SK-N-SH (cell line): ENCODE measurements at regions not wholly inside any gene's neighbourhood (a gene's known extent, or its start where the extent isn't known, plus 50 kb on each side); places are given as distances from the start of the nearest gene placed in this dataset.

Experiments
- CTCF ChIA-PET: fragments of 300-600, 350-600 bp; formaldehyde crosslinking; extraction: SDS; loops from one replicate; lab custom pipeline; 2021; lab: Yijun Ruan, JAX
- POLR2A ChIA-PET: fragments of 350-600 bp; sonication (Branson Sonifier 250); formaldehyde crosslinking; extraction: SDS; loops from one replicate; lab custom pipeline; 2020; ENCODE audit warnings: antibody characterized with exemption, inconsistent platforms; lab: Yijun Ruan, JAX
- DNase-seq: peaks from one replicate; pipeline ENCODE4 v3.0.0; 2012
- H2AFZ ChIP-seq: fragments of 200-600 bp; sonication (generic); 2 replicates; pipeline ENCODE4 v1.8.1; 2016; ENCODE audit warnings: antibody characterized with exemption, mild to moderate bottlenecking, low read depth
- H3F3A ChIP-seq: fragments of 200-600 bp; sonication (generic); replicated peaks from 2 replicates; pipeline ENCODE3; 2016; ENCODE audit warnings: antibody characterized with exemption, mild to moderate bottlenecking; ENCODE audit not compliant: insufficient read depth
- H3K27ac ChIP-seq, 2 experiments: fragments of 200-500 bp in 1 of 2; fragments of 200-600 bp in 1 of 2; sonication (Bioruptor generic) in 1 of 2; sonication (generic), shearing (Covaris generic) in 1 of 2; 2 replicates each; pipeline versions ENCODE4 v1.5.1 to v1.6.1; 2014 to 2016; ENCODE audit warnings: low read depth in 2 of 2, inconsistent platforms in 1 of 2, low read length in 1 of 2, mild to moderate bottlenecking in 1 of 2, mixed read lengths in 1 of 2
- H3K27me3 ChIP-seq: fragments of 200-600 bp; sonication (generic), shearing (Covaris generic); 2 replicates; pipeline ENCODE4 v1.6.1; 2016; ENCODE audit warnings: mixed run types; ENCODE audit not compliant: insufficient read depth
- H3K36me3 ChIP-seq, 2 experiments: fragments of 200-500 bp in 1 of 2; fragments of 200-600 bp in 1 of 2; sonication (Bioruptor generic) in 1 of 2; sonication (generic) in 1 of 2; replicated peaks in 1 of 2; 2 replicates each; pipeline versions ENCODE3 to v1.5.1; 2014 to 2016; ENCODE audit warnings: low read length in 1 of 2, mild to moderate bottlenecking in 1 of 2; ENCODE audit not compliant: insufficient read depth in 2 of 2, control insufficient read depth in 1 of 2
- H3K4me1 ChIP-seq, 2 experiments: fragments of 200-500 bp in 1 of 2; fragments of 200-600 bp in 1 of 2; sonication (Bioruptor generic) in 1 of 2; sonication (generic), shearing (Covaris generic) in 1 of 2; 2 replicates each; pipeline versions ENCODE4 v1.5.1 to v1.6.1; 2014 to 2016; ENCODE audit warnings: low read depth in 1 of 2, low read length in 1 of 2, mixed run types in 1 of 2; ENCODE audit not compliant: insufficient read depth in 2 of 2, control insufficient read depth in 1 of 2
- H3K4me2 ChIP-seq: fragments of 200-600 bp; sonication (generic), shearing (Covaris generic); 2 replicates; pipeline ENCODE4 v1.6.1; 2017; ENCODE audit warnings: mixed run types
- H3K4me3 ChIP-seq, 2 experiments: fragments of 200-500 bp in 1 of 2; fragments of 200-600 bp in 1 of 2; sonication (Bioruptor generic) in 1 of 2; sonication (generic), shearing (Covaris generic) in 1 of 2; 2 replicates each; pipeline versions ENCODE4 v1.5.1 to v1.8.1; 2014 to 2016; ENCODE audit warnings: low read depth in 2 of 2, inconsistent platforms in 1 of 2, low read length in 1 of 2, mild to moderate bottlenecking in 1 of 2, mixed read lengths in 1 of 2, moderate library complexity in 1 of 2
- H3K79me2 ChIP-seq: fragments of 200-600 bp; sonication (generic); 2 replicates; pipeline ENCODE4 v1.8.1; 2017; ENCODE audit warnings: mild to moderate bottlenecking; ENCODE audit not compliant: insufficient read depth
- H3K9ac ChIP-seq: fragments of 200-600 bp; sonication (generic); 2 replicates; pipeline ENCODE4 v1.6.1; 2017; ENCODE audit warnings: mixed run types
- H3K9me2 ChIP-seq: fragments of 200-600 bp; sonication (generic); 2 replicates; pipeline ENCODE4 v1.6.1; 2017; ENCODE audit warnings: mixed run types
- H3K9me3 ChIP-seq: fragments of 200-600 bp; sonication (generic); 2 replicates; pipeline ENCODE4 v1.6.1; 2017; ENCODE audit warnings: mixed run types, mild to moderate bottlenecking, moderate library complexity
- H4K20me1 ChIP-seq: fragments of 200-600 bp; sonication (generic); 2 replicates; pipeline ENCODE4 v1.6.1; 2017; ENCODE audit warnings: mild to moderate bottlenecking, mixed run types; ENCODE audit not compliant: insufficient read depth
- ELF1 ChIP-seq: IDR thresholded peaks from 2 replicates; pipeline ENCODE4 v1.4.0; 2012
- EP300 ChIP-seq, 2 experiments: IDR thresholded peaks; 2 replicates each; pipeline versions ENCODE4 v1.4.0 to v1.6.1; 2012; ENCODE audit warnings: borderline replicate concordance in 1 of 2, low read depth in 1 of 2, low read length in 1 of 2
- GABPA ChIP-seq: IDR thresholded peaks from 2 replicates; pipeline ENCODE4 v1.4.0; 2012; ENCODE audit warnings: low read depth, mild to moderate bottlenecking
- GATA2 ChIP-seq: sonication (generic); formaldehyde crosslinking; IDR thresholded peaks from 2 replicates; pipeline ENCODE4 v1.5.0; 2020; ENCODE audit warnings: mild to moderate bottlenecking, missing genetic modification reagents
- JUND ChIP-seq: IDR thresholded peaks from 2 replicates; pipeline ENCODE4 v1.4.0; 2012
- MXI1 ChIP-seq: IDR thresholded peaks from 2 replicates; pipeline ENCODE4 v1.6.1; 2012; ENCODE audit warnings: mild to moderate bottlenecking, low read depth, low read length, improper control_type of control experiment
- NRF1 ChIP-seq: IDR thresholded peaks from 2 replicates; pipeline ENCODE4 v1.6.1; 2012; ENCODE audit warnings: low read depth, mild to moderate bottlenecking, low read length
- POLR2AphosphoS5 ChIP-seq: IDR thresholded peaks from 2 replicates; pipeline ENCODE4 v1.6.1; 2012; ENCODE audit warnings: low read depth, low read length
- RAD21 ChIP-seq: IDR thresholded peaks from 2 replicates; pipeline ENCODE4 v1.6.1; 2012; ENCODE audit warnings: mild to moderate bottlenecking, low read length
- RCOR1 ChIP-seq: fragments of 150-350 bp; IDR thresholded peaks from 2 replicates; pipeline ENCODE4 v1.6.1; 2017; ENCODE audit warnings: antibody characterized with exemption, low read length
- SMC3 ChIP-seq: IDR thresholded peaks from 2 replicates; pipeline ENCODE4 v1.6.1; 2012; ENCODE audit warnings: low read depth, low read length, improper control_type of control experiment
- TAF1 ChIP-seq: IDR thresholded peaks from 2 replicates; pipeline ENCODE4 v1.6.1; 2012; ENCODE audit warnings: low read depth, mild to moderate bottlenecking, low read length, moderate library complexity, borderline replicate concordance
- TEAD4 ChIP-seq: IDR thresholded peaks from 2 replicates; pipeline ENCODE4 v1.4.0; 2012; ENCODE audit warnings: mild to moderate bottlenecking, borderline replicate concordance; ENCODE audit not compliant: insufficient read depth
- WGBS: methylation state at CpG from one replicate; pipeline ENCODE4 v1.1.6; 2017; ENCODE audit warnings: low lambda C conversion rate; 5-methylcytosine and 5-hydroxymethylcytosine counted together
- TF ChIP-seq, protein P1 (sequence below): IDR thresholded peaks from 2 replicates; pipeline ENCODE4 v1.4.0; 2012; ENCODE audit warnings: low read depth, borderline replicate concordance
- TF ChIP-seq, protein P2 (sequence below): fragments of 150-350 bp; IDR thresholded peaks from 2 replicates; pipeline ENCODE4 v1.6.1; 2016; ENCODE audit warnings: mild to moderate bottlenecking, low read depth, low read length
- TF ChIP-seq, protein P3 (sequence below): IDR thresholded peaks from 2 replicates; pipeline ENCODE4 v1.4.0; 2012; ENCODE audit warnings: low read depth
- TF ChIP-seq, protein P4 (sequence below): fragments of 200-600 bp; sonication (generic); IDR thresholded peaks from 2 replicates; pipeline ENCODE4 v1.6.1; 2017; ENCODE audit warnings: antibody characterized with exemption, mild to moderate bottlenecking, moderate library complexity
- TF ChIP-seq, protein P5 (sequence below): IDR thresholded peaks from 2 replicates; pipeline ENCODE4; 2012

DNA sequence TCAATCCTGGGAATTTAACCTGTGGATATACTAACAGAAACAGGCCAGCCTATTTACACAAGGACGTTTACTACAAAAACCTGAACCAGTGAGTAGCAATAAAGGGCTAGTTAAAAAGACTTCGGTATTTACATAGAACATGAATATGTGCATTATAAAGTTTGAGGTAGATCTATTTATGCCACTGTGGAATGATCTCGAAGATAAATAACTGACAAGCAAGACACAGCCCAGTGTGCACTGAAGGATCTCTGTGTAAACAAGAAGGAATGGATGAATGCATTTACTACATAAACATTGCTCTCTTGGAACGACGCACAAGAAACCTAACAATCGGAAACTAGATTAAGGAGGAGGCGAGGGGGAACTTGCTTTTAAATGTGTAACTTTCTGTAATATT lies 132.0 kb upstream of the NSMCE3 start:
- Histone ChIP-seq H3K4me3 (no peak overlapping the region), H3K27ac (no peak overlapping the region), H3K27me3 (no peaks in the 10 kb centered on the region), H4K20me1 (no peaks in the 10 kb centered on the region), H2AFZ (no peak overlapping the region), H3K9ac (no peak overlapping the region), H3F3A (no peaks in the 10 kb centered on the region), H3K9me3 (no peaks in the 10 kb centered on the region), H3K79me2 (no peaks in the 10 kb centered on the region), H3K36me3 (no peaks in the 10 kb centered on the region), H3K9me2 (no peaks in the 10 kb centered on the region), H3K4me1 (no peaks in the 10 kb centered on the region), H3K4me2 (no peak overlapping the region)
- CTCF ChIA-PET, result interaction anchor here (0.7 kb wide), 1 partner anchor 11 kb away, joined by 3 read pairs; no protein-coding TSS in a partner anchor
- 38% methylated on average over 7 of the region's 7 CpGs for WGBS
- POLR2A ChIA-PET, result no interaction called here
- DNase-seq, result no peak
- TF ChIP-seq SMC3 (no peak), JUND (no peak), POLR2AphosphoS5 (no peak), TEAD4 (no peak), GABPA (no peak), MXI1 (no peak), EP300 (IDR thresholded peaks at IDR 0.05; ENCODE audit: borderline replicate concordance in 1 of 2, low read depth in 1 of 2, low read length in 1 of 2) (no peak), GATA2 (CRISPR knock-in tag) (no peak)
- TF ChIP-seq, protein P1, sequence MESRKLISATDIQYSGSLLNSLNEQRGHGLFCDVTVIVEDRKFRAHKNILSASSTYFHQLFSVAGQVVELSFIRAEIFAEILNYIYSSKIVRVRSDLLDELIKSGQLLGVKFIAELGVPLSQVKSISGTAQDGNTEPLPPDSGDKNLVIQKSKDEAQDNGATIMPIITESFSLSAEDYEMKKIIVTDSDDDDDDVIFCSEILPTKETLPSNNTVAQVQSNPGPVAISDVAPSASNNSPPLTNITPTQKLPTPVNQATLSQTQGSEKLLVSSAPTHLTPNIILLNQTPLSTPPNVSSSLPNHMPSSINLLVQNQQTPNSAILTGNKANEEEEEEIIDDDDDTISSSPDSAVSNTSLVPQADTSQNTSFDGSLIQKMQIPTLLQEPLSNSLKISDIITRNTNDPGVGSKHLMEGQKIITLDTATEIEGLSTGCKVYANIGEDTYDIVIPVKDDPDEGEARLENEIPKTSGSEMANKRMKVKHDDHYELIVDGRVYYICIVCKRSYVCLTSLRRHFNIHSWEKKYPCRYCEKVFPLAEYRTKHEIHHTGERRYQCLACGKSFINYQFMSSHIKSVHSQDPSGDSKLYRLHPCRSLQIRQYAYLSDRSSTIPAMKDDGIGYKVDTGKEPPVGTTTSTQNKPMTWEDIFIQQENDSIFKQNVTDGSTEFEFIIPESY, result no peak
- TF ChIP-seq, protein P2, sequence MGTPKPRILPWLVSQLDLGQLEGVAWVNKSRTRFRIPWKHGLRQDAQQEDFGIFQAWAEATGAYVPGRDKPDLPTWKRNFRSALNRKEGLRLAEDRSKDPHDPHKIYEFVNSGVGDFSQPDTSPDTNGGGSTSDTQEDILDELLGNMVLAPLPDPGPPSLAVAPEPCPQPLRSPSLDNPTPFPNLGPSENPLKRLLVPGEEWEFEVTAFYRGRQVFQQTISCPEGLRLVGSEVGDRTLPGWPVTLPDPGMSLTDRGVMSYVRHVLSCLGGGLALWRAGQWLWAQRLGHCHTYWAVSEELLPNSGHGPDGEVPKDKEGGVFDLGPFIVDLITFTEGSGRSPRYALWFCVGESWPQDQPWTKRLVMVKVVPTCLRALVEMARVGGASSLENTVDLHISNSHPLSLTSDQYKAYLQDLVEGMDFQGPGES, result no peak
- TF ChIP-seq, protein P3, sequence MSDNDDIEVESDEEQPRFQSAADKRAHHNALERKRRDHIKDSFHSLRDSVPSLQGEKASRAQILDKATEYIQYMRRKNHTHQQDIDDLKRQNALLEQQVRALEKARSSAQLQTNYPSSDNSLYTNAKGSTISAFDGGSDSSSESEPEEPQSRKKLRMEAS, result no peak

DNA sequence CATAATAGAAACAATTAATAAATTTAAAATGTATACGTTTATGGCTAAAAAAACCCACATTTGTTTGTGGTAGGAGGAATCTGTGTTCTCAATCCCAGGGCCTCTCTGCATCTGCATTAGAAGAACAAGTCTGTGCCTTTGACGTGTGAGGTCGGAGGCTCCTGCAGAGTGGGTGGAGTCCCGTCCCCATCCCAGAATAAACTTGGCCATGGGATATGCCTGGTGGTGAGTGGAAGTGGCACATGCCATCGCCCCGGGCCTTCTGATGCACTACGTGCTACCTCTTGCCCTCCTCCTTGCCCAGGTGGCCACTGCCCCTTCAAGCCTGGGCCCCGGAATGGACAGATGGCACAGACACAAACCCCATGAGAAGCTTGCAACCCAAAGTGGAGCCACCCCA lies 131.1 kb upstream of the NSMCE3 start:
- no peak overlapping the region for H3K9ac ChIP-seq
- POLR2A ChIA-PET, result no interaction called here
- H3K27ac ChIP-seq, result no peak overlapping the region
- 62% methylated on average over 6 of the region's 8 CpGs for WGBS
- CTCF ChIA-PET, result interaction anchor here (0.7 kb wide), 1 partner anchor 12 kb away, joined by 3 read pairs; no protein-coding TSS in a partner anchor
- H3K9me3 ChIP-seq, result no peaks in the 10 kb centered on the region
- H3K4me2 ChIP-seq, result no peak overlapping the region
- no peaks in the 10 kb centered on the region for H3K36me3 ChIP-seq
- no peaks in the 10 kb centered on the region for H3K27me3 ChIP-seq
- no peak overlapping the region for H3K4me3 ChIP-seq
- no peaks in the 10 kb centered on the region for H3K4me1 ChIP-seq
- H3K79me2 ChIP-seq, result no peaks in the 10 kb centered on the region
- DNase-seq, result no peak
- TF ChIP-seq, protein P4, sequence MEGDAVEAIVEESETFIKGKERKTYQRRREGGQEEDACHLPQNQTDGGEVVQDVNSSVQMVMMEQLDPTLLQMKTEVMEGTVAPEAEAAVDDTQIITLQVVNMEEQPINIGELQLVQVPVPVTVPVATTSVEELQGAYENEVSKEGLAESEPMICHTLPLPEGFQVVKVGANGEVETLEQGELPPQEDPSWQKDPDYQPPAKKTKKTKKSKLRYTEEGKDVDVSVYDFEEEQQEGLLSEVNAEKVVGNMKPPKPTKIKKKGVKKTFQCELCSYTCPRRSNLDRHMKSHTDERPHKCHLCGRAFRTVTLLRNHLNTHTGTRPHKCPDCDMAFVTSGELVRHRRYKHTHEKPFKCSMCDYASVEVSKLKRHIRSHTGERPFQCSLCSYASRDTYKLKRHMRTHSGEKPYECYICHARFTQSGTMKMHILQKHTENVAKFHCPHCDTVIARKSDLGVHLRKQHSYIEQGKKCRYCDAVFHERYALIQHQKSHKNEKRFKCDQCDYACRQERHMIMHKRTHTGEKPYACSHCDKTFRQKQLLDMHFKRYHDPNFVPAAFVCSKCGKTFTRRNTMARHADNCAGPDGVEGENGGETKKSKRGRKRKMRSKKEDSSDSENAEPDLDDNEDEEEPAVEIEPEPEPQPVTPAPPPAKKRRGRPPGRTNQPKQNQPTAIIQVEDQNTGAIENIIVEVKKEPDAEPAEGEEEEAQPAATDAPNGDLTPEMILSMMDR, result no peak
- TF ChIP-seq GABPA (no peak), SMC3 (no peak), ELF1 (no peak), POLR2AphosphoS5 (no peak), RAD21 (no peak), RCOR1 (no peak), TAF1 (no peak), NRF1 (no peak)
- TF ChIP-seq, protein P5, sequence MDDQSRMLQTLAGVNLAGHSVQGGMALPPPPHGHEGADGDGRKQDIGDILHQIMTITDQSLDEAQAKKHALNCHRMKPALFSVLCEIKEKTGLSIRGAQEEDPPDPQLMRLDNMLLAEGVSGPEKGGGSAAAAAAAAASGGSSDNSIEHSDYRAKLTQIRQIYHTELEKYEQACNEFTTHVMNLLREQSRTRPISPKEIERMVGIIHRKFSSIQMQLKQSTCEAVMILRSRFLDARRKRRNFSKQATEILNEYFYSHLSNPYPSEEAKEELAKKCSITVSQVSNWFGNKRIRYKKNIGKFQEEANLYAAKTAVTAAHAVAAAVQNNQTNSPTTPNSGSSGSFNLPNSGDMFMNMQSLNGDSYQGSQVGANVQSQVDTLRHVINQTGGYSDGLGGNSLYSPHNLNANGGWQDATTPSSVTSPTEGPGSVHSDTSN, result no peak
- H4K20me1 ChIP-seq, result no peaks in the 10 kb centered on the region
- no peaks in the 10 kb centered on the region for H3K9me2 ChIP-seq
- H3F3A ChIP-seq, result no peaks in the 10 kb centered on the region
- no peak overlapping the region for H2AFZ ChIP-seq
